ENCODE measurements at regions not wholly inside any gene's neighbourhood (a gene's known extent, or its start where the extent isn't known, plus 50 kb on each side); places are given as distances from the start of the nearest gene placed in this dataset.

DNA sequence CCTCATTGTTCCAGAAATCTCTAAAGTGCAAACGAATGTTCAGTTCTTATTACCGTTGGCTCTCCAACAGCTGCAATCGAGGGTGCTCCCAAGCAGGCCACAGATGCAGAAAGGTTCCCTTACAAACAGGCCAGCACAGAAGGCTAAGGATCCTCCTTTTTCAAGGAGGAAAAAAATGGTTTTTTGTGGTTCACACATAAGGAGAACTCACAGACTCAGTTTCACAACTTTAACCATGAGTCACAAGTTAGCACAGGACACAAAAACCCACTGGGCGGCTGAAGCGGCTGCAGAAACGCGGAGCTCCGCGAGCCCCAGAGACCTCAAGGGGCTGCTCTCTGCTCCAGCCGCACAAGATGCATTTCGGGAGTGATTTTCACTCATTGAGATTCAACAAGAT lies 98.2 kb upstream of the PRR5 start:
- no peak overlapping the region for H2AFZ ChIP-seq (ENCODE audit: low read depth, low read length)
- H3K79me2 ChIP-seq (ENCODE audit: control insufficient read depth, insufficient read depth, low read length) = no peaks in the 10 kb centered on the region
- H3K4me1 ChIP-seq (replicated peaks in 1 of 2; ENCODE audit: control insufficient read depth in 2 of 2, insufficient read depth in 2 of 2, low read length in 2 of 2) = no peaks in the 10 kb centered on the region; a peak in 1 of 5 replicates
- no peaks in the 10 kb centered on the region for H3K9me3 ChIP-seq (replicated peaks; ENCODE audit: control insufficient read depth, insufficient read depth, low read depth, low read length)
- BruUV-seq (replicated peaks) = no TSS peak
- peaks cover 0 to 47% of the 10 kb centered on the region in 2 experiments; a peak in 3 of 5 replicates for H3K27me3 ChIP-seq (ENCODE audit: control insufficient read depth in 2 of 2, insufficient read depth in 2 of 2, low read length in 2 of 2)
- no peak overlapping the region for H3K27ac ChIP-seq (ENCODE audit: extremely low read depth, low read depth, low read length)
- FAIRE-seq = no peak
- H4K20me1 ChIP-seq (replicated peaks; ENCODE audit: control insufficient read depth, insufficient read depth, low read length) = no peaks in the 10 kb centered on the region
- no peak for DNase-seq (ENCODE audit: extremely low read depth in 1 of 4, low spot score in 3 of 4)
- ChIA-PET POLR2A (no interaction called here), CTCF (ENCODE audit: low intra/inter-chr PET ratio) (no interaction called here)
- H3K9me1 ChIP-seq (ENCODE audit: control insufficient read depth, insufficient read depth, low read length) = no peaks in the 10 kb centered on the region
- no peak overlapping the region for H3K4me3 ChIP-seq
- H3K4me2 ChIP-seq (ENCODE audit: insufficient read depth, low read length) = no peak overlapping the region
- ATAC-seq = no peak
- no peaks in the 10 kb centered on the region for H3K36me3 ChIP-seq (ENCODE audit: control insufficient read depth, insufficient read depth, low read length)
- 0% methylated on average over 11 of the region's 11 CpGs for WGBS (ENCODE audit: insufficient coverage, low coverage, missing lambda C conversion rate)
- no peak overlapping the region for H3K9ac ChIP-seq (ENCODE audit: insufficient read depth in 1 of 2, low read depth in 2 of 2, low read length in 2 of 2)
- intact Hi-C loops (cut with micrococcal nuclease) (no loop called here), in situ Hi-C loops (cut with MboI) (no loop called here)
- TF ChIP-seq KLF10 (CRISPR knock-in tag; IDR thresholded peaks at IDR 0.05) (no peak), SAFB (IDR thresholded peaks at IDR 0.05; ENCODE audit: borderline replicate concordance, low read depth, low read length) (no peak), POLR2G (IDR thresholded peaks at IDR 0.05; ENCODE audit: low read depth, low read length) (no peak), ARHGAP35 (IDR thresholded peaks at IDR 0.05; ENCODE audit: partially characterized antibody) (no peak), GTF2E2 (tag; IDR thresholded peaks at IDR 0.05) (no peak), TAL1 (IDR thresholded peaks at IDR 0.05) (no peak), TGIF2 (CRISPR knock-in tag; IDR thresholded peaks at IDR 0.05) (no peak), RCOR1 (IDR thresholded peaks at IDR 0.05; ENCODE audit: borderline replicate concordance in 1 of 2, low read depth in 2 of 2, low read length in 2 of 2) (no peak), ESRRB (CRISPR knock-in tag; IDR thresholded peaks at IDR 0.05; ENCODE audit: borderline replicate concordance) (no peak)
- TF ChIP-seq, protein P1, sequence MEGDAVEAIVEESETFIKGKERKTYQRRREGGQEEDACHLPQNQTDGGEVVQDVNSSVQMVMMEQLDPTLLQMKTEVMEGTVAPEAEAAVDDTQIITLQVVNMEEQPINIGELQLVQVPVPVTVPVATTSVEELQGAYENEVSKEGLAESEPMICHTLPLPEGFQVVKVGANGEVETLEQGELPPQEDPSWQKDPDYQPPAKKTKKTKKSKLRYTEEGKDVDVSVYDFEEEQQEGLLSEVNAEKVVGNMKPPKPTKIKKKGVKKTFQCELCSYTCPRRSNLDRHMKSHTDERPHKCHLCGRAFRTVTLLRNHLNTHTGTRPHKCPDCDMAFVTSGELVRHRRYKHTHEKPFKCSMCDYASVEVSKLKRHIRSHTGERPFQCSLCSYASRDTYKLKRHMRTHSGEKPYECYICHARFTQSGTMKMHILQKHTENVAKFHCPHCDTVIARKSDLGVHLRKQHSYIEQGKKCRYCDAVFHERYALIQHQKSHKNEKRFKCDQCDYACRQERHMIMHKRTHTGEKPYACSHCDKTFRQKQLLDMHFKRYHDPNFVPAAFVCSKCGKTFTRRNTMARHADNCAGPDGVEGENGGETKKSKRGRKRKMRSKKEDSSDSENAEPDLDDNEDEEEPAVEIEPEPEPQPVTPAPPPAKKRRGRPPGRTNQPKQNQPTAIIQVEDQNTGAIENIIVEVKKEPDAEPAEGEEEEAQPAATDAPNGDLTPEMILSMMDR (IDR thresholded peaks at IDR 0.05 in 2 of 3, conservative IDR thresholded peaks at IDR 0.05 in 1 of 3; ENCODE audit: insufficient read depth in 2 of 3, low read depth in 1 of 3, low read length in 3 of 3) = no peak
- TF ChIP-seq, protein P2, sequence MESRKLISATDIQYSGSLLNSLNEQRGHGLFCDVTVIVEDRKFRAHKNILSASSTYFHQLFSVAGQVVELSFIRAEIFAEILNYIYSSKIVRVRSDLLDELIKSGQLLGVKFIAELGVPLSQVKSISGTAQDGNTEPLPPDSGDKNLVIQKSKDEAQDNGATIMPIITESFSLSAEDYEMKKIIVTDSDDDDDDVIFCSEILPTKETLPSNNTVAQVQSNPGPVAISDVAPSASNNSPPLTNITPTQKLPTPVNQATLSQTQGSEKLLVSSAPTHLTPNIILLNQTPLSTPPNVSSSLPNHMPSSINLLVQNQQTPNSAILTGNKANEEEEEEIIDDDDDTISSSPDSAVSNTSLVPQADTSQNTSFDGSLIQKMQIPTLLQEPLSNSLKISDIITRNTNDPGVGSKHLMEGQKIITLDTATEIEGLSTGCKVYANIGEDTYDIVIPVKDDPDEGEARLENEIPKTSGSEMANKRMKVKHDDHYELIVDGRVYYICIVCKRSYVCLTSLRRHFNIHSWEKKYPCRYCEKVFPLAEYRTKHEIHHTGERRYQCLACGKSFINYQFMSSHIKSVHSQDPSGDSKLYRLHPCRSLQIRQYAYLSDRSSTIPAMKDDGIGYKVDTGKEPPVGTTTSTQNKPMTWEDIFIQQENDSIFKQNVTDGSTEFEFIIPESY (CRISPR knock-in tag; IDR thresholded peaks at IDR 0.05) = no peak

All from K562 (cell line).